ENCODE measurements at regions not wholly inside any gene's neighbourhood (a gene's known extent, or its start where the extent isn't known, plus 50 kb on each side); places are given as distances from the start of the nearest gene placed in this dataset.
"Not testable (repeated sequence)": the region's sequence is repeated elsewhere in the genome, so short reads cannot be mapped to it uniquely, and the experiment has no call there.

DNA sequence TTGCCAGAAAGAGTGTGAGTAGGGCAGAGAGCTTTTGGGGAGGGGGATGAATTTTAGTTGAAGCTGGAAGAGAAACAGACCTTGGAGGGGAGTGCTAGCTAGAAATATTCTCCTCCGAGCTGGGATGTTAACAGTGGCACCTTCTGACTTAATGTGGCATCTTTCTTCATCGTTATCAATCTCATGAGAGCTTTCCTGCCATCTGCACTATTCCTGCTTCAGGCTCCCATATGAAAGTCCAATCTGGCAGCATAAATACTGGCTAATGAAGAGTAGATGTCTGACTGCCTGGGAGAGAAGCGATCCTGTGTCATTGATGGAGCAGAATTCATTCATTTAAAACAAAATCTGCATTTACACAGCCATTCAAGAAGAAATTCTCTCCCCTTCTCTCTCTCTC is 284.5 kb downstream of the TMEM38B start:
- no peak for DNase-seq

GRCh38 chr9:105979290-105979689 is 284.9 kb downstream of the TMEM38B start:
- no peak for DNase-seq

DNA sequence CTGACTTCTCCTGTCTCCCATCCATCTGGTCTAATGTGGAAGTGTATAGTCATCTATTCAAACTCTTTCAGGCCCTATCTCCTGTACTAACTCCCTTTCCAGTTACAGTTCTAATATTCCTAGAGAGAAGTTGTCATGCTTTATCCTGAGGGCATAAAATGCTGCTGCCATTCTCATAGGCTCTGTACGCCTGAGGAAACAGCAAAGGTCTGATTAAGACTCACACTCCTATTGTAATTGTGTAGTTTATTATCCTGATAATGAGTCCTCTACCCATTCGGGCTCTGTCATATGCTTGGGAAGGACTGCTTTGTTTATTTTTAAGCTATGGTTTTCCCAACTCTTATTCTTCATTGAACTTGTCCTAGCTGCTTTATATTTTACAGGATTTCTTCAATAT is 290.4 kb downstream of the TMEM38B start:
- no peak for DNase-seq

DNA sequence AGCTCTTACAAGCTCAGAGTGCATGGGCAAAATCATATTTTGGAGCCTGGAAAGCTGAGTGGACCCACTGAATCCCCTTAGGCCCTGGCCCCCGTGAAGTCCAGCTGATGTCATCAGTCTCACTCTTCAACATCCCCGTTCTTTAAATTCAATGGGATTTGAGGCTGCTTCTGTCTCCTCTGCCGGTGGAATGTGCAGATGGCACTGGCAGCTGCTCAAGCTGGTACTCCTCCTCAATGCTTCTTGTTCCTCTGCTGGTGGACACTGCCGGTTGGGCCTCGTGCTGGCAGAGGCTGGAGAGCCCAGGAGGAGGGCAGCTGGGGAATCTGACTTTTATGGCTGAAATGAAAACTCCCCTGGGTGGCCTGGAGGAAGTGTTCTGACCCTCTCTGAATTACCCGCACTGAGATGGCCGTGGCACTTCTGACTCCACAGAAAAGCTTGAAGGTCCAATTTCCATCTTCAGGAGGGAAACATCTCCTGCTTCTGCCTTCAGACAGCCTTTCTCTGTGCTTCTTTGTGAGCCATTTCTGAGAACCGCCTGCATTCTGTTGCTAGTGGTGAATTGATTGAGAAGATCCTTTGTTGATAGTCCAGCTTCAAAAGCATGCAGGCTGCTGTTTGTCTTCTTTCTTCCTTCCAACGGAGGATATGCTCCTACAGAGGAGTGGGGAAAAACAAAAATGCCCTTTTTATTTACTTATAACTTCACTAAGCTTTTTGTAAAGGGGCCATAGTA is 298.9 kb downstream of the TMEM38B start:
- DNase-seq = no peak

GRCh38 chr9:105993921-105994715 is 299.8 kb downstream of the TMEM38B start:
- DNase-seq = no peak

- no peak for DNase-seq
Measured at GRCh38 chr9:105994970-105995369, 300.6 kb downstream of the TMEM38B start.

GRCh38 chr9:106017198-106017740 is 322.9 kb downstream of the TMEM38B start:
- DNase-seq = no peak

GRCh38 chr9:106019039-106019680 is 324.8 kb downstream of the TMEM38B start:
- no peak for DNase-seq

- DNase-seq = no peak
Measured at GRCh38 chr9:106019702-106020101, 325.4 kb downstream of the TMEM38B start.

DNA sequence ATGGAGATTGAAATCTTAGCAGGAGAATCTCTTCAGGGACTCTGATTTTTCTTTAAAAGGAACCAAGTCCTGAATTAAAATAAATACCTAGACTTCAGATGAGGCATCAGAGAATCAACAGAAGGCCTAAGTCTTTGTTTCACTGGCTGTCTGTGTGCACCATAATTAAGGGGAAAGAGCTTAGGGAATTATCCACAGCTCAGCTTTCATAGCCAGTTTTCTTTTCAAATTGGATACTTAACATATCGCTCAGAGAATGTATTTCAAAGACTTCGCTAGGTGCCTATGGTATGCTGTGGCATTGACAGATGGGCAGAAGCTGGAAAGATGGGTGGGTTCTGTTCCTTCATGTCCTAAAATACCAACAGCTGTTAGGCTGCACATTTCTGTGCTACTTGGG is 325.8 kb downstream of the TMEM38B start:
- DNase-seq = no peak

- DNase-seq = no peak
Measured at GRCh38 chr9:106023455-106023854, 329.1 kb downstream of the TMEM38B start.

GRCh38 chr9:106025453-106025852 is 331.1 kb downstream of the TMEM38B start:
- no peak for DNase-seq

DNA sequence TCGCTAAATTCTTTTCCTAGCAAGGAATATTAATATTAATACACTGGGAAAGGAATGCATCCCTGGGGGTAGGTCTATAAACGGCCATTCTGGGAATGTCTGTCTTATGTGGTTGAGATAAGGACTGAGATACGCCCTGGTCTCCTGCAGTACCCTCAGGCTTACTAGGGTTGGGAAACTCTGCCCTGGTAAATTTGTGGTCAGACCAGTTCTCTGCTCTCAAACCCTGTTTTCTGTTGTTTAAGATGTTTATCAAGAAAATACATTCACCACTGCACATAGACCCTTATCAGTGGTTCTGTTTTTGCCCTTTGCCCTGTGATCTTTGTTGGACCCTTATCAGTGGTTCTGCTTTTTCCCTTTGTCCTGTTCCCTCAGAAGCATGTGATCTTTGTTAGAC is 335.8 kb downstream of the TMEM38B start:
- not testable (repeated sequence) for DNase-seq

- no peak for DNase-seq
Measured at GRCh38 chr9:106032978-106033377, 338.6 kb downstream of the TMEM38B start.

DNA sequence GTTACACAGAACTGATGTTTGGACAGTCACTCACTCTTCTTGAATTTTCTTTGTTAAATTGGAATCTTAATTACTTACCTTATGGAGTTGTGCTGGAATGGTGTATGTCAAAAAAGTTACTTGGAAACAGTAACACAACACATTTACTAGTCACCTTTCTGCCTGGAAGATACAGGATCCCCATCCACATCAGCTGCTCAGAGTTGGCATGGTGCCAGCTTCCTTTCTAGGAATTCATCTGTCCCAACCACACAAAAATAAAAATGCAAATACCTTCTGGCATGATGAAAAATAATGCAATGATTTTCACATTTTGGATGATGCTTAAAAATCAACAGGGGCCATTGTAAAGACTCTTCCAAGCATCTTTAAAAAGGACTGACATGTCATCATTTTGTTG is 341.5 kb downstream of the TMEM38B start:
- DNase-seq = no peak

GRCh38 chr9:106038266-106039001 is 344.1 kb downstream of the TMEM38B start:
- DNase-seq = no peak

- DNase-seq = no peak
Measured at GRCh38 chr9:106039151-106039935, 345.0 kb downstream of the TMEM38B start.

- DNase-seq = not testable (repeated sequence)
Measured at GRCh38 chr9:106041920-106042319, 347.6 kb downstream of the TMEM38B start.

DNA sequence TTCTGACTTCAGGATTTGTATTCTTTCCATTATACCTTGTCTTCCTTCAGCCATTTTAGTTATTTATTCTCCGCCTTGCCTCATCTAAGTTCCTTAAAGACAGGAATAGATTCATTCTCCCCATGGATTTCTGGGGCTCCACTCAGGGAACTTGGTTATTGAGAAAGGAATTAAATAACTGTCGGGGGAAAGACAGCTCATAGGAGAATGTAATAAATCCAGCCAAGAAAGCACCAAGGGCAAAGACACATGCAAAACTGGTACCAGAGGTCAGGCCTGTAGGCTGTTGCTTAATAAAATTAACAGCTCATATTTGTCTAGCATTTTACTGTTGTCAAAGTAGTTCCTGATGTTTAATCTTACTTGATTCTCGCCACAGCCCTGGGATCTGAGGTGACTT is 357.2 kb downstream of the TMEM38B start:
- no peak for DNase-seq

GRCh38 chr9:106052166-106052565 is 357.8 kb downstream of the TMEM38B start:
- no peak for DNase-seq

DNA sequence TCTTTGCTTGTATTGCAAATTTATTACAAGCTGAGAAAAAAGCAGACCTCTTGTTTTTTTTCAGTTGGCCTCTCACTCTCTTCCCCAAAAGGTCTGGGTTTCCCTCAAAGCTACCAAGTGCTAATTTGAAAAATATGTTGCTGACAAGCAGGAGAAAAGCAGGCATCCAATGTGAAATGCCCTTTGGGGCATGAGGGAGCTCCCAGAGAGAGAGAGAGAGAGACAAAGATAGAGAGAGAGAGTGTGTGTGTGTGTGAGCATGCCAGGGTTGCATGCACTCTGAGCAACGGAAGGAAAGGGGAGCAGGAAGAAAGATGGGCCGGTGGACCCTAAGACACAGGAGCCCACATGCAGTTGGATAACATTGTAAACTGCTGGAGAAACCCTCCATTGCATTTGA is 358.4 kb downstream of the TMEM38B start:
- no peak for DNase-seq

- DNase-seq = no peak
Measured at GRCh38 chr9:106056328-106056727, 362.0 kb downstream of the TMEM38B start.
